Mesenchymal stem cell (in vitro differentiated cells and primary cell): ENCODE measurements at regions not wholly inside any gene's neighbourhood (a gene's known extent, or its start where the extent isn't known, plus 50 kb on each side); places are given as distances from the start of the nearest gene placed in this dataset.

Source experiments
- DNase-seq: peaks from one replicate; pipeline ENCODE4 v3.0.0-alpha.2; 2013
- H2AFZ ChIP-seq: one replicate; pipeline ENCODE4 v1.6.1; 2013; ENCODE audit warnings: low read depth, mild to moderate bottlenecking, control low read depth, inconsistent platforms, low read length, moderate library complexity
- H2AK5ac ChIP-seq: 2 replicates; pipeline ENCODE4 v1.6.1; 2013; ENCODE audit warnings: low read length, moderate library complexity, mild to moderate bottlenecking, inconsistent platforms; ENCODE audit not compliant: severe bottlenecking
- H2BK120ac ChIP-seq: one replicate; pipeline ENCODE4 v1.6.1; 2013; ENCODE audit warnings: low read depth, mild to moderate bottlenecking, inconsistent platforms, low read length, moderate library complexity
- H2BK12ac ChIP-seq, 2 experiments: one replicate each; pipeline ENCODE4 v1.6.1; 2013; ENCODE audit warnings: inconsistent platforms in 2 of 2, low read length in 2 of 2, mild to moderate bottlenecking in 2 of 2, moderate library complexity in 2 of 2, control low read depth in 1 of 2
- H2BK15ac ChIP-seq: one replicate; pipeline ENCODE4 v1.6.1; 2013; ENCODE audit warnings: mild to moderate bottlenecking, low read depth, inconsistent platforms; ENCODE audit not compliant: poor library complexity, severe bottlenecking
- H2BK5ac ChIP-seq: 2 replicates; pipeline ENCODE4 v1.6.1; 2013; ENCODE audit warnings: low read depth, mild to moderate bottlenecking, low read length, control low read depth, inconsistent platforms; ENCODE audit not compliant: poor library complexity, severe bottlenecking
- H3K14ac ChIP-seq, 2 experiments: one replicate each; pipeline ENCODE4 v1.6.1; 2013; ENCODE audit warnings: inconsistent platforms in 2 of 2, low read length in 2 of 2, control low read depth in 1 of 2, mild to moderate bottlenecking in 1 of 2, moderate library complexity in 1 of 2
- H3K18ac ChIP-seq, 2 experiments: one replicate each; pipeline ENCODE4 v1.6.1; 2013; ENCODE audit warnings: inconsistent platforms in 2 of 2, low read length in 2 of 2, control low read depth in 1 of 2, low read depth in 1 of 2, mild to moderate bottlenecking in 1 of 2
- H3K23ac ChIP-seq, 2 experiments: one replicate each; pipeline ENCODE4 v1.6.1; 2013; ENCODE audit warnings: inconsistent platforms in 2 of 2, low read length in 2 of 2, mild to moderate bottlenecking in 2 of 2, moderate library complexity in 2 of 2, control low read depth in 1 of 2
- H3K27ac ChIP-seq: 2 replicates; pipeline ENCODE4 v1.5.1; 2013; ENCODE audit warnings: mild to moderate bottlenecking, moderate library complexity, low read length, control low read depth, inconsistent platforms; ENCODE audit not compliant: poor library complexity, severe bottlenecking
- H3K27me3 ChIP-seq, 2 experiments: 2 replicates each; pipeline versions ENCODE4 v1.6.1 to v1.7.0; 2013; ENCODE audit warnings: low read length in 2 of 2, mild to moderate bottlenecking in 2 of 2, moderate library complexity in 2 of 2, control low read depth in 1 of 2, inconsistent platforms in 1 of 2; ENCODE audit not compliant: control insufficient read depth in 1 of 2, insufficient read depth in 1 of 2
- H3K36me3 ChIP-seq, 2 experiments: 2 replicates each; pipeline versions ENCODE4 v1.6.1 to v1.7.0; 2013; ENCODE audit warnings: low read length in 2 of 2, control low read depth in 1 of 2, inconsistent platforms in 1 of 2, low read depth in 1 of 2, mild to moderate bottlenecking in 1 of 2; ENCODE audit not compliant: insufficient read depth in 2 of 2, control insufficient read depth in 1 of 2
- H3K4ac ChIP-seq, 2 experiments: one replicate each; pipeline ENCODE4 v1.6.1; 2013; ENCODE audit warnings: inconsistent platforms in 2 of 2, low read length in 2 of 2, mild to moderate bottlenecking in 2 of 2, moderate library complexity in 2 of 2, control low read depth in 1 of 2, low read depth in 1 of 2
- H3K4me1 ChIP-seq: 2 replicates; pipeline ENCODE4 v1.6.1; 2013; ENCODE audit warnings: low read depth, low read length, control low read depth; ENCODE audit not compliant: control insufficient read depth, insufficient read depth
- H3K4me2 ChIP-seq: 2 replicates; pipeline ENCODE4 v1.6.1; 2013; ENCODE audit warnings: low read length, mild to moderate bottlenecking, inconsistent platforms; ENCODE audit not compliant: poor library complexity, severe bottlenecking
- H3K4me3 ChIP-seq, 2 experiments: 2 replicates each; pipeline versions ENCODE4 v1.5.1 to v1.7.0; 2013; ENCODE audit warnings: low read length in 2 of 2, mild to moderate bottlenecking in 2 of 2, control low read depth in 1 of 2, low read depth in 1 of 2; ENCODE audit not compliant: insufficient read depth in 1 of 2
- H3K79me1 ChIP-seq: replicated peaks from 2 replicates; pipeline ENCODE4 v1.6.1; 2013; ENCODE audit warnings: mild to moderate bottlenecking, control low read depth, low read length, inconsistent platforms; ENCODE audit not compliant: poor library complexity, severe bottlenecking
- H3K9ac ChIP-seq: 2 replicates; pipeline ENCODE4 v1.7.0; 2013; ENCODE audit warnings: mild to moderate bottlenecking, low read length, moderate library complexity
- H3K9me3 ChIP-seq: 2 replicates; pipeline ENCODE4 v1.7.0; 2013; ENCODE audit warnings: mild to moderate bottlenecking, low read length; ENCODE audit not compliant: control insufficient read depth
- H4K8ac ChIP-seq: one replicate; pipeline ENCODE4 v1.6.1; 2013; ENCODE audit warnings: inconsistent platforms, mild to moderate bottlenecking, low read length, moderate library complexity
- H4K91ac ChIP-seq: one replicate; pipeline ENCODE4 v1.6.1; 2013; ENCODE audit warnings: mild to moderate bottlenecking, low read length, inconsistent platforms
- WGBS: methylation state at CpG from one replicate; pipeline ENCODE4 v1.1.7; 2013; ENCODE audit warnings: mixed read lengths; 5-methylcytosine and 5-hydroxymethylcytosine counted together

DNA sequence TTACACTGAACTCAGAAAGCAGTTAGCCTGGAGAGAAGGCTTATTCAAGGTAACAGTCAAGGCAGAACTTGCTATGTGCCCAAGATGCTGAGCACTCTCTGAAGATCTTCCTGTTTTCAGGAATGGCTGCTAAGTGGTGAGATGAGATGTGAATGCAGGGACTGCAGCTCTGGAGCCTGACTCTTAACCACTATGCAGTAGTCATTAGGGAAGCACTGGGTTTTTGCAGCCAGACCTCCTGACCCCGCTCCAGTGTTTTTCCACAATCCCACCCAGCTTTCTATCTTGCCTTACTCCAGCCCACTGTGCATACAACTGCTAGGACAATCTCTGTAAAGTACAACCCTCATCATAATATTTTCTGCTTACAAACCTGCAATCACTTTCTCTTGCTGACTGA lies 95.2 kb upstream of the LNX1 start:
- H3K4ac ChIP-seq: peak overlapping the region; percentile 9 to 28
- 52% methylated on average over 1 of the region's 1 CpG for WGBS

DNA sequence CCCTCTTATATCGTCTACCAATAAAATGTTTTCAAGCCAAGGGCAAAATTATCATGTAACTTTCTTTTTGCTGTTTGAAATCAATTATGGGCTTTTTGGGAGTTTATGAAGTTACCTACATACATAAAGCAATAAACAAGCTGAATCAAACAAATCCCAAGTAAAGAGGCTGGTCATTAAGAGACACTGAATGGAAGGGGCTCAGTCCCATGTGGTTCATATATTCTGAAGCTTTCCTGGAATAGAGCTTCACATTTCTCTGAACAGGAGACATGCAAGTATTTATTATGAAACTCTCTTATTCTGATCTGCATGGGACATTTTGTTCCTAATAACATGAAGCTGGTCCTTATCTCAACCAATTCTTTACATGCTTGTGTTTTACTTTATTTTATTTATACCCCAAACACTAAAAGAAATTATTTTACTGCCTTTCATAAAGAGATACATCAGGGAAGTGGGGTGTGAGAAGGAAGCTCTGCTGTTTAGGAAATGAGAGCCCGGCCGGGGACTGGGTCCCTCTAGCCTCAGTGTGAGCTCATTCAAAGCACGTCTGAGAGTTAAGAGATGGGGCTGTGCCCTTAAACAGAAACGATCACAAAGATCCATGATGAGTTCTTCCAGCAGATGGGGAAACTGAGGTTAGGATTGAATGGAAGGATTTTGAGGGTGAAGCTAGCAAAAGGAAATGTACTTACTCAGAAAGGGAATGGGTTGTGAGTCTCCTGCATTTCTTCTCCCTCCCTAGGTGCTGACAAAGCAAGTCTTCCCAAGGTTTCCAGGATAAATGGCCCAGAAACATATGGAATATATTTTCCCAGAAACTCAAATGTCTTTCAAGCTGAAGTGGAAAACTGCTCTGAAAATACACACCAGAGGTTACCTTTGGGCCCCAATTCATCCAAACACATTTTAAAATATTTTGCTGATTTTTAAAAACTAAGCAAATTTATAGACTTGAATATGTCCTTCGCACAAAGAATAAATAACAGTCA lies 93.1 kb upstream of the LNX1 start:
- Histone ChIP-seq H3K4ac (peak overlapping the region in 1 of 2 experiments; percentile 82), H3K27me3 (no peaks in the 10 kb centered on the region), H2BK15ac (no peak overlapping the region), H2BK12ac (peak overlapping the region in 1 of 2 experiments; percentile 19), H3K27ac (no peak overlapping the region), H4K8ac (no peak overlapping the region), H3K14ac (no peak overlapping the region), H3K36me3 (no peaks in the 10 kb centered on the region), H2BK5ac (no peak overlapping the region), H3K4me3 (no peak overlapping the region), H3K18ac (peak overlapping the region; percentile 56 to 80), H3K9ac (peak overlapping the region; percentile 58), H3K4me2 (no peak overlapping the region), H3K79me1 (no peaks in the 10 kb centered on the region), H3K4me1 (peaks cover 4% of the 10 kb centered on the region), H4K91ac (no peak overlapping the region), H3K9me3 (peaks cover 3% of the 10 kb centered on the region), H2BK120ac (no peak overlapping the region), H2AFZ (no peak overlapping the region), H3K23ac (no peak overlapping the region), H2AK5ac (no peak overlapping the region)
- DNase-seq: no peak
- WGBS: 40% methylated on average over 4 of the region's 6 CpGs

More for the DNA sequence above, 95.2 kb upstream of the LNX1 start:
- Histone ChIP-seq H3K79me1 (no peaks in the 10 kb centered on the region), H2BK120ac (no peak overlapping the region), H3K27ac (peak overlapping the region; percentile 48), H3K27me3 (no peaks in the 10 kb centered on the region), H3K18ac (peak overlapping the region; percentile 13 to 55), H3K4me2 (no peak overlapping the region), H3K14ac (no peak overlapping the region), H2BK15ac (no peak overlapping the region), H3K4me1 (peaks cover 4% of the 10 kb centered on the region), H3K36me3 (no peaks in the 10 kb centered on the region), H2AK5ac (no peak overlapping the region), H3K23ac (no peak overlapping the region), H2BK12ac (peak overlapping the region in 1 of 2 experiments; percentile 31), H3K9me3 (no peaks in the 10 kb centered on the region), H4K91ac (peak overlapping the region; percentile 45), H3K4me3 (peak overlapping the region in 1 of 2 experiments; percentile 10), H4K8ac (peak overlapping the region; percentile 66), H2BK5ac (no peak overlapping the region), H2AFZ (no peak overlapping the region), H3K9ac (peak overlapping the region; percentile 67)
- DNase-seq: peak; percentile 70

DNA sequence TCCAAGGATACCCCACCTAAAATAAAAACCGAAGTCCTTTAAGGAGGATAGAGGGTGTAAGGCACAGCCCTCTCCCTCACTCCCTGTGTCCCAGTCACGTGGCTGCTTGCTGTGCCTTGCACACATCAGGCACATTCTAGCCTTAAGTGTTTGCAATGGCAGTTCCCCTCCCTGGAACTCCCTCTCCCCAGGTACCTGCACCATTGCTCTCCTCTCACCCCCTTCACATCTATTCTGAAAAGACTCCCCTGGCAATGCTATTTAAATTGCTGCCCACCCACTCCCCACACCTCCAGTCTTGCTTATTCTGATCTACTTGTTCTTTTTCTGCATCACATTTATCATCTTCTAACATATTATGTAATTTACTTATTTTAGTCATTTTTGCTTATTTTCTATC lies 91.6 kb upstream of the LNX1 start:
- Histone ChIP-seq H3K4me2 (no peak overlapping the region), H3K4me3 (no peak overlapping the region), H3K27ac (no peak overlapping the region), H3K4ac (no peak overlapping the region), H3K79me1 (no peaks in the 10 kb centered on the region), H4K91ac (peak overlapping the region; percentile 14), H2AFZ (no peak overlapping the region), H4K8ac (no peak overlapping the region), H3K4me1 (peaks cover 3% of the 10 kb centered on the region), H3K27me3 (no peaks in the 10 kb centered on the region), H3K9ac (peak overlapping the region; percentile 49), H2AK5ac (no peak overlapping the region), H2BK120ac (peak overlapping the region; percentile 6), H3K9me3 (peaks cover 3% of the 10 kb centered on the region), H3K18ac (peak overlapping the region in 1 of 2 experiments; percentile 23), H2BK12ac (peak overlapping the region in 1 of 2 experiments; percentile 0), H3K23ac (no peak overlapping the region), H3K36me3 (no peaks in the 10 kb centered on the region), H2BK15ac (no peak overlapping the region), H2BK5ac (no peak overlapping the region), H3K14ac (no peak overlapping the region)
- 48% methylated on average over 2 of the region's 2 CpGs for WGBS
- no peak for DNase-seq

DNA sequence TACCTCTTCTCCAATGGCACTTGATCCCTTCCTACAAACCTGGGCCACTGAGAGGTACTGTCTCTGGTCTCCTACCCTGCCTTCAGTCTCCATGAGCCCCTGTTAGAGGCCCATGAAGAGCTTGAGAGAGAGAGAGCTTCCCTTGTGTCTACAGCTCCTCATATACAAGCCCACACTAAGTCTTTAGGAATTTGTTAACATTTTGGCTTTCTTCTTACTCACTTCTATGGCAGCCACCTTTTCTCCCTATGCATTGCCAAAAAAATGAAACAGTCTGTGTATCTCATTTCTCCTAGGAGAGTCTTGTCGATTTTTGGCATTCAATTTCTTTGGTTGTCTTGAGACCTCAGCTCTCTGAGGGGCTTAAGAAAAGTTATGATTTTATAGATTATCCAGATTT lies 90.9 kb upstream of the LNX1 start:
- Histone ChIP-seq H3K4me3 (peak overlapping the region in 1 of 2 experiments; percentile 0), H3K27me3 (no peaks in the 10 kb centered on the region), H3K79me1 (no peaks in the 10 kb centered on the region), H3K9me3 (peaks cover 3% of the 10 kb centered on the region), H2BK120ac (no peak overlapping the region), H2BK12ac (peak overlapping the region; percentile 87 to 90), H4K8ac (no peak overlapping the region), H3K23ac (no peak overlapping the region), H3K4me1 (peaks cover 3% of the 10 kb centered on the region), H3K27ac (no peak overlapping the region), H3K4ac (peak overlapping the region in 1 of 2 experiments; percentile 84), H2AK5ac (no peak overlapping the region), H2BK5ac (no peak overlapping the region), H3K14ac (no peak overlapping the region), H3K9ac (peak overlapping the region; percentile 49), H3K36me3 (no peaks in the 10 kb centered on the region), H3K4me2 (no peak overlapping the region), H3K18ac (no peak overlapping the region), H2AFZ (no peak overlapping the region), H4K91ac (no peak overlapping the region), H2BK15ac (no peak overlapping the region)
- DNase-seq: no peak
- WGBS: 38% methylated on average over 1 of the region's 1 CpG
